HG02759 (cell line): ENCODE measurements at regions not wholly inside any gene's neighbourhood (a gene's known extent, or its start where the extent isn't known, plus 50 kb on each side); places are given as distances from the start of the nearest gene placed in this dataset.

ENCODE experiments used
- ATAC-seq: cut with Tn5 transposase; IDR thresholded peaks from one replicate; pipeline ENCODE4 v1.9.1; 2021; ENCODE audit warnings: mild to moderate bottlenecking, moderate library complexity; ENCODE audit not compliant: unreplicated experiment

DNA sequence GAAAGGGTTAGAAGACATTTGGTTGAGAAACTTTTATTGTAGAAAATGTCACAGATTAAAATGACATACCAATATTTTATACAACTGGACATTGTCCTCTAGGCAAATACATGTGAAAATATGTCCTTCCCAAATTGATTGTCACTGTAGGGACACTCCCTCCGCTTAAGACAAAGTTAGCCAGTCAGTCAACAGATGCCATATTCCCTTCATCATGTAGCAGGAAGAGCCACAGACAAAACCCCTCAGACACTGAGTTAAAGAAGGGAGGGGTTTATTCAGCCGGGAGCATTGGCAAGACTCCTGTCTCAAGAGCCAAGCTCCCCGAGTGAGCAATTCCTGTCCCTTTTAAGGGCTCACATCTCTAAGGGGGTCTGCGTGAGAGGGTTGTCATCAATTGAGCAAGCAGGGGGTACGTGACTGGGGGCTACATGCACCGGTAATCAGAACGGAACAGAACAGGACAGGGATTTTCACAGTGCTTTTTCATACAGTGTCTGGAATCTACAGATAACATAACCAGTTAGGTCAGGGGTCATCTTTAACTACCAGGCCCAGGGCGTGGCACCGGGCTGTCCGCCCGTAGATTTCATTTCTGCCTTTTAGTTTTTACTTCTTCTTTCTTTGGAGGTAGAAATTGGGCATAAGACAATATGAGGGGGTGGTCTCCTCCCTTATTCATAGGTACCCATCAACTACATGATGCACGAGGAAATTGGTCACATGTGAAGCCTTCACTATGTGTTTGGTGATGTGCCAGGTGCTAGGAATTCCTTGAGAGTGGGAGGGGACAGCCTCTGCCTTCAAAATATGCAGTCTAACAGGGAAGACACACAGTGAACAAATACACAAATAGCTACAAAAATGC, 155.7 kb upstream of the CDYL start:
- ATAC-seq = no peak

DNA sequence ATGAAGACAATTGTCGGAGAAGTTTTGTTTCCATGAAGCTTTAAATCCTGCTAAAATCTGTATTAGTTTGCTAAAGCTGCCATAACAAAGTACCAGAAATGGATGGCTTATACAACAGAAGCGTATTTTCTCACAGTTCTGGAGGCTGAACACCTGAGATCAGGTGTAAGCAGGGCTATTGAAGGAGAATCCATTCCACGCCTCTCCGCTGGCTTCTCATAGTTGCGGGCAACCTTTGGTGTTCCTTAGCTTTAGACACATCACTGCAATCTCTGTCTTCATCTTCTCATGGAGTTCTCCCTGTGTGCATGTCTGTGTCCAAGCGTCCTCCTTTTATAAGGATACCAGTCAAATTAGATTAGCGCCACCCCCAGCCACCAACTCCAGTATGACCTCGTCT, 159.9 kb upstream of the CDYL start:
- no peak for ATAC-seq

DNA sequence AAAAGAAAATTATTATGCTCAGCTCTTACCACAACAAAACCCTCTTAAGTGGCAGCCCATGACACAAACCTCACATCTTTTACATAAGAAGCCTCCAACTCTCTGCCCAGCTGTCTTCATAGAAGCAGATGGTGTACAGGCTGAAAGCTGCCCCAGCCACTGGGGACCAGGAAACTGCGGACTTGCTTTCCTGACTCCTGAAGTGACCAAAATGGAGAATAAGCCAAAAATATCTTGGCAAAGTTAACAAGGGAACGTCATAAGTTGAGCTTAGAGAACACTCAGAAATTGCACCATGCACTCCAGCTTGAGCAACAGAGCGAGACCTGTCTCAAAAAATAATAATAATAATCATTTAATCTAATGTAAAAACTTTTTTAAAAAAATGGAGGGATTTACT, 160.3 kb upstream of the CDYL start:
- no peak for ATAC-seq

DNA sequence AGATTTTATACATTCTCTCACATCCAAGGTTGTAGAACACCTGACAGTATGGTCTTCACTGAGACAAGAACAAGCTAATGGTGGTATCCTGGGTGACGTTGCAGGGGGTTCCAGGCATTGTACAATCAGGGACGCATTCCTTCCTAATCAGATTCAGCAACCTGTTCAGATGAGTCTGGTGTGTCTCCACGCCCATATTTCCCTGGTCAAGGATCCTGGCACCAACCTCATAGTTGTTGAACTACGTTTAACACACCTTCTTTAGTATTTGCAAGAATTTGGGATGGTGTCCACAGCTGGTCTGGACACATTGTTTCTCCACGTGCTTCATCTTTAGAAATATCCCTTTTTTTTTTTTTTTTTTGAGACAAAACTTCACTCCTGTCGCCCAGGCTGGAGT, 161.0 kb upstream of the CDYL start:
- no peak for ATAC-seq

DNA sequence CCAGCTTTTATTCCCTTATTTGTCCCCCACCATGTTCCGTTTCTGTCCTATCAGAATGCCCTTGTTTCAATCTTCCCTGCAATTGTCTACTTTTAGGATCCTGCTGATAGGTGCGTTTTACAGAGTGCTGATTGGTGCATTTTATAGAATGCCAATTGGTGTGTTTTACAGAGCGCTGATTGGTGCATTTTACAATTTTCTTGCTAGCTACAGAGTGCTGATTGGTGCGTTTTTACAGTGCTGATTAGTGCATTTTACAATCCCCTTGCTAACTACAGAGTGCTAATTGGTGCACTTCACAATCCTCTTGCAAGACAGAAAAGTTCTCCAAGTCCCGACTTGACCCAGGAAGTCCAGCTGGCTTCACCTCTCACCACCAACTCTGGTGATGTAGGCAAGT, 161.6 kb upstream of the CDYL start:
- ATAC-seq = no peak

DNA sequence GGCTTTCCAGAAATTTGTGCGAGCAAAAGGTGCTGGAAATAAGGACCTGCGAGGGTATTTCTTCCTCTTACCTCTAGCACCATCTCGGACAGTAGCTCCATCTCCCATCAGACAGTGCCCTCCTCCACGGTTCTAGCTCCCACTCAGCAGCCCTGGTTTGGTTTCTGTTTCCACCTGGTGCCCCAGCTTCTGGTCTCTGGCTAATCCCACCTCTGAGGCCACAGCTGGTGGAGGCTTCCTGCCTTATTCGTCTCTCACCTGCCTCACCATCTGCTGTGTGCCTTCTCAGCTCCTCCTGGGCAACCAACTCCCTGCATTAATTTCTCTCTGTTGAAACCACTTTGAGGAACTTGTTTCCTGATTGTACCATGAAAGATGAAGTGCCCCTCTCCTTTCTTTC, 162.4 kb upstream of the CDYL start:
- ATAC-seq = no peak

DNA sequence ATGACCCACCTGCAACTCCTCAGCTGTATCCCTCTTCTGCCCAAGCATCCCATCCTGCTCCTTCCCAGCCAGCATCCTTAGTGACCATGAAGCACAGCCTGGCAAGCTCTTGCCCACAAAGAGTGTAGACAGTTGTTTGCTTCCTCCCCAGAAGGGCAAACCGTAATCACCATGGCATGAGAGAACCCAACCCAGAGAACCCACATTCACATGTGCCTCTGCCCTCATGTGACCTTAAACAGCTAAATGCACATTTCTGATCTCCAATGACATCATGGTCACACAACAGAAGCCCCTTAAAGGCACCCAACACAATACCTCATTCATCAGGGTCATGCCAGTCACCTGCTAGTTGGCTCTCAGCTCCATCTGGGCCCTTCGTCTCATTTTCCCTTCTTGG, 162.8 kb upstream of the CDYL start:
- no peak for ATAC-seq

DNA sequence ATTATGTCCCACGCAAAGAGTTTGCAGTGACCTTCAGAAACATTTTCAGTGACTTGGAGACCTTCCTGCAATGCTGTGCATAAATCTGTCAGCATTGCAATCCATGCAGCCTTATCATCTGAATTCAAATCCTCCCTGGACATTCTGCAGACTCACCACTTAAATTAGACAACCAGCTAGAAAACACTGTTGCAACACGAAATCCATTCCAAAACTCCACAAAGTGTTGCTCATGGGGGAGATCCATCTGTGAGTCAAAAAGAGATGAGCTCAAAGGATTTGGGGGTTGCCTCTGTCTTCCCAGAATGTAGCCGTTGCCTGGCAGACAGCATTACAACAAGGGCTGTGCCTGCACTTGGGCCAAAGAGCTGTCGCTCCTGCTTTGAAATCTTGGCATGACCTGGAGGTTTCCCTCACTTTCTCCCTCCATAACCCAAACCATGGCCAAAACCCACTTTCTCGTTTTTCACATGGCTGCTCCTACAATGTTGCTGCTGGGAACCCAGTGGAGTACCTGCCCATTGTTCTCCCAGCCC, 163.5 kb upstream of the CDYL start:
- no peak for ATAC-seq

DNA sequence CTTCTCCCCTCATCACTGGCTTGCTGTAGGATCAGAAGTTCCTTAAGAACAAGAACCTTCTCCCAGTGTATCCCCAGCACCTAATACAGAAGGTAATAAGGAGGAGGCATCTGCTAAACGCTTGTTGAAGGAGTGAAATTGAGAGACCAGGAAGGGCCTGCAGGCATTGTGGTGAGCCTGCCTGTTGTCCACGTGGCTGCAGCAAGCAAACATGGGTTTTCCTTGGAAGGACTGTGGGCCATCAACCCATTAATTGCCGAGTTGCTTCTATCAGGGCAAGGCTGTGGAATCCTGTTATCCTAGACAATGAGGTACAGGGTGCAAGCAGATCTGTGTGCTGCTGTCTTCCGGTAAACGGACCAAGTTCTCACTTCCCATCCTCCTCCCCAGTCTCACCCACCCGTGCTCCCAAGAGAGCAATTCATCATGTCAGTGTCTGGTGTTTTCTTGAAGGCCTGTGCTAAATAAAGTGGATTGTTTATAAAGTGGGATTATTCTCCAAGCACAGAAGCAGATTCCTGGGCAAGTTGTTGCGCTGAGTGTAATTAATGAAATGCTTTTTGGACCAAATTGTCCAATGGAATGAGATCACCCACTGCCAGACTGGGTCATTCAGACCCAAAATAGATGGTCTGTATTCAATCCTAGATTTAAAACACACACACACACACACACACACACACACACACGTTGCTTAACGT, 164.6 kb upstream of the CDYL start:
- no peak for ATAC-seq

DNA sequence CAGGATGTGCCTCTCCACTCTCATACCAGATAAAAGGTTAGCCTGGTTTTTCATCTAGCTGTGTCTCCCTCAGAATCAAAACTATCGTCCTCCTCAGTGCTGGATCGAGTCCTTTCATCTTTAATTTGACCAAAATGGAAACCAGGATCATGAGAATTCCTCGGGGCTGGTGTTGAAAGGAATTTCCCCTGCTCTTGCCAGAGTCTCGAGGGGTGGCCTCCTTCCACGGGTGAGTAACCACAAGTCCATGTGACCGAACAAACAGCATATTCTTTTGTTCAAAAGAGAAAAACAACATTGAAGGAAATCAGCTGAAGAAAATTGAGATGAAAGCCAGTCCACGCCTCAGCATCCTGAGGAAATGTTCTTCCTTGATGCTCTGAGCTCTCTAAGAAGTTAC, 165.9 kb upstream of the CDYL start:
- no peak for ATAC-seq

DNA sequence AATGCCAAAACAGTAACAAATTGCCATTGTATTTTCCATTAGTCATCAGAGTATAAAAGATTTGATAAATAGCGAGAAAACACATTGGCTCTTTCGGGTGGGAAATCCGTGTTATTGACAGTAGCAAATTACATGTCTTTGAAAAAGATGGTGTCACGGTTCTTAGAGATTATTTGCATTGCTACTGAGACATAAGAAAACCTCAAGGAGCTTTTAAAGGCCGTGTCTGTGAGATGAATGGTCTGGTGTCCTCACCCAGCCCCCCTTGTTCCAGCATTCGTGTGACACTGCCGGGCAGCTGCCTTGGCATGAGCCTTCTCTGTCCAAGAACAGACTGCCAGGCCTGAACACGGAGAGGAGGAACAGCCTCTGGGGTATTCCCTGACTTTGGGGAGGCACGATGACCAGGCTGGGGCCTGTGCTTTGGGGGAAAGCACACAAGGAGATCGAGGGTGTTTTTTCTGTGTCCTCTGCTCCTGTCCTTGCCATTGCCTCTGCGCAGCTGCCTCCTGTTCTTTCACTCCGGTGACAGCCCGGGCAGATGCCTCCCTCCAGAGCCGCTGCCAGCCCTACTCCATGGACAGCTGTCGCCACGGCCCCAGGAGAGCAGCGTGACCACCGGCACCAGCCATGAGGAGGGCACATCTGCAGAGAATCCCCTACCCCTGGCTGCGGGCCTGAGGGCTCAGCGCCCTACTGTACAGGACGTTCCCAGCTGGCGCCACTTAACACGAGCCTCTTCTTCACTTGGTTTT, 167.7 kb upstream of the CDYL start:
- no peak for ATAC-seq

DNA sequence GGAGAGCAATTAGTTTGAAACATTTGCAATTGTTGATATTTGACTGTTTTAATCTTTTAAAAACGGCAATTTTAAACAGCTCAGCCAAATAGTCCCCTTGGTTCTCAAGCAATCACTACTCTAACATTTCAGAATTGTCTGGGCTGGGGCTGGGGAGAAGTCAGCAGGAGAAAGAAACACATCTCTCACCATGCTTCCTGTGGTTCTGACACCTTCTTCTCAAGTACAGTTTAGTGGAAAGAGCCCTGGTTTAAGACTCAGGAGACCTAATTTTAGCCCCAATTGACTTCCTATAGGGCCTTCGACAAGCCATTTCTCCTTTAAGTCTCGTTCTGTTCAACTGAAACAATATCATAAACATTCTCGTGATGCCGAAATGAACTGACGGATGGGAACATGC, 168.4 kb upstream of the CDYL start:
- no peak for ATAC-seq

DNA sequence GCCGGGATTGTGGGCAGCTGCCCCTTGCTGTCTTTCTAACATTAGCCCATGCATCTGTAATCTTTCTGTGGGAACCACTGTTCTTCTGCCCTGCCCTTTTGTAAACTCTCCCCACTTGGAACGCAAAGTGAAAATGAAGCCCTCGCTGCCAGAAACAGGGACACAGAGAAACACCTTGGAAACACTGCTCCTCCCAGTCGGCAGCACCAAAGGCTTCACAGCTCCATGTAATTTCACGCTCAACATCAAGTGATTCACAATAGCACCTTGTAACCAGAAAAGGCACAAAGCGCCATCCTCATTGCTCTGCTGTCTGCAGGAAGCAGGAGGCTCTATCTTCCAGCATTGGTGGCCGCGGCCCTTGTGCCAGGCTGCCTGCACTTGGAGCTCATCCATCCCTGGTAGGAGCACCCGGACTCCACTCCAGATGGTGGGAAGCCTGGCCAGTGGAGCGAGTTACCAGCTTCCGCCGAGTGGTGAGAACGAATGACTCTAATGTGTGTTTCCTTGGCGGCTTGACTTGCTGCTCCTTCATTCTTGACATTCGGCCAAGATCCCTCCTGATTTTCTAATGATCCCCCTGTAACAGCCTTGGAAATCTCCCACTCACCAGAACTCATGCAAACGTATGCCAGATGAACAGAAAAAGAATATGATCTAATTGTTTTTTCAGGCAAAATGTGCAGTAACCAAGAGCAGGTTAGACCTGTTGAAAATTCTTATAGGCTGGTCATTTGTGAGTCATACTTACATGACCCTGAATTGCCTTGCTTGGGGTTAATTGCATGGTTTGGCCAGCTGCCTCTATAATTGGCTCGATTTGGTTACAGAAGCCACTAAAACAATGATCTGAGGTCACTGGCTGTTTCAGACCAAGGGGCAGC, 169.1 kb upstream of the CDYL start:
- no peak for ATAC-seq

DNA sequence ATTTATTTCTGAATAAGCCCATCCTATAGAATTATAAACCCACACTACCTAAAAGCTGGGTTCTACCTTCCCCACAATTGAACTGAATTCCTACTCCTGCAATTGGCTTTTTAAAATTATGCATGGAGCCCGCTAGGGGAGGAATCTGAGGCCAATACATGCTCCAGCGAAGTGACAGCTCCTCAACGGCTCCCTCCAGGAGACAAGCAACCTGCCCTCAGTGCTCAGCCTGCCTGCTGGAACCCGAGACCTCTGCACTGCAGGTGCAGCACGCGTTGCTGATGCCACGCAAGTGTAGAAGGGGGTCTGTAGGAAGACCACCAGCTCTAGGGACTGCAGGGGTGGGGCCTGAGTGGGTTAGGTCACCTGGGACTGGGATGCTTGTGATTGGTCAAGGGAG, 170.2 kb upstream of the CDYL start:
- ATAC-seq = no peak

DNA sequence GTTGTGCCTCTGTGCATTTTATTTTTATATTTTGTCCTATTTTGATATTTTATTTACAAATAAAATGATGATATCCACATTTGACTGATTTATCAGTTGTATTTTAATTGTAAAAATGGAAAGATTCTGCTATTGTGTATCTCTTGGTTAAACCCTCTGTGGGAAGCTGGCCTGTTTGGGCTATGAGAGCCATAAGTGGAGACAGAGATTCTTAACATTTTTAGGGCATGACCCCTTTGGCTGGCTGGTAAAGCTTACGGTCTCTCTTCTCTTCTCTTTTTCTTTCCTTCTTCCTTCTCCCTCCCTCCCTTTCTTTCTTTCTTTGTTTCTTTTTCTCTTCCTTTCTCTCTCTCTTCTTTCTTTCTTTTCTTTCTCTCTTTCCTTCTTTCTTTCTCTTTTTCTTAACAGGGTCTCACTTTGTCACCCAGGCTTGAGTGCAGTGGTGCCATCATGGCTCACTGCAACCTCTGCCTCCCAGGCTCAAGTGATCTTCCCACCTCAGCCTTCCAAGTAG, 172.3 kb upstream of the CDYL start:
- ATAC-seq = no peak

DNA sequence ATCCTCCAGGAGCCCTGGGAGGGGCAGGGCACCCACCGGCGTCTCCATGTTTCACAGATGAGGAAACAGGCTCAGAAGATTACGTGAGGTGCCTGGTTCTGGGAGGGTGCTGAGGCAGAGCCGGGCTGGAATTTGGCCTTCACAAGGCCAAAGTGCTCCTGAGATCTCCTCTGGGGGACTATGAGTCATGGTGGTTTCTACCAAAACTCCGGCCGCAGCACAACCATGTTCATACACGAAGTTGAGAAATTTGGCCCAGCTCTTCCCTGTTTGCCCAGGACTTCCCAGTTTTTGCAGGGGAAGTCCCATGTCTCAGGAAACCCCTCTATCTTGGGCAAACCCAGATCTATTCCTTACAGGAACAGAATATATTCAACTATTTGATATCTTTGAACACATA, 172.9 kb upstream of the CDYL start:
- no peak for ATAC-seq

DNA sequence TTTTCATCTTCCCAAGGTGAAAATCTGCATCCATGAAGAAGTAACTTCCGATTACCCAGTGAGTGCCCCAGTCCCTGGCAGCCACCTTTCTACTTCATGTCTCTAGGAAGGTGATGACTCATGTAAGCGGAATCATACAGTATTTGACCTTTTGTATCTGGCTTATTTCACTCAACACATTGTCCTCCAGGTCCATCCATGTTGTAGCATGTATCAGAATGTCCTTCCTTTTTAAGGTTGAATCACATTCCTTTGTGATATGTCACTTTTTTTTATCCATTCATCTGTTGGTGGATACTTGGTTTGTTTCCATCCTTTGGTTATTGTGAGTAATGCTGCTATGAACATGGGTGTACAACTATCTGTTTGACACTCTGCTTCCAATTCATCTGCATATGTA, 176.3 kb upstream of the CDYL start:
- ATAC-seq = no peak

DNA sequence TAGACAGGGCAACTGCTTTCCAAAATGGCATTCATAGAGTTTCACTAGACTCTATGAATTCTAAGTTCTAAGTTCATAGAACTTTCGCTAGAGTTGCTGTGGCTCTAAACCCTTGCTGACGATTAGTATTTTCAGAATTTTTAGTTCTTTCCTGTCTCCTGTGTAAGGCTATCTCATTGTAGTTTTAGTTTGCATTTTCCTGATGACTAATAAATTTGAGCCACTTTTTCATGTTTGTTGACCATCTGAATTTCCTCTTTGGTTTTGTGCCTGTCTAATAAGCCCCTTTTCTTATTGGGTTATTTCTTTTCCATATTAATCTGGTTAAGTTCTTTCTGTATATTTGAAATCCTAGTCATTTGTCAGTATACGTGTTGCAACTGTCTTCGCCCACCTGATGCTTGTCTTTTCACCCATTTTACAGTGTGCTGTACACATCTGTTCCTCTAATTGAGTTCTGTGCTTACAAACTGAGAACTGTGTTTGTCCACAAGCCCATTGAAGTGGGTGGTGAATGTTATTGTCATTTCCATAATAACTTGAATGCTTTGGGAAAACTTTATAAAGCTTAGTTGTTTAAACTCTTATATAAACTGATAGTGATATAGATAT, 177.7 kb upstream of the CDYL start:
- no peak for ATAC-seq

DNA sequence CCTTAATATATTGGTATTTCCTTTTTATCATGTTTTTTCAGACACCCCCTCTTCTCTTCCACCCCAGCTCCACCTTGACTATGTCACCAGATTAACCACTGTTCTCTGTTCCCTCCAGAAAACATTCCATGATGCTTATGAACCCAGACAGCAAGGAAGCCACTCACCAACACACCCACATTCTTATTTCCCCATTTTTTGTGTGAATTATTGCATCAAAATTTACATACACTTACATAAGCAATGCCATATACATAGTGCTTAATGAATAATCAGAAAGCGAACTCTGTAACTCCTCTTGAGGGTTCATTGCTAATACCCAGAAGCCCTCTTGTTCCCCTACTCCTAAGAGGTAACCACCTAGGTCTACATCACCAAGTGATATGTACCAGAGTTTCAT, 182.3 kb upstream of the CDYL start:
- ATAC-seq = no peak

DNA sequence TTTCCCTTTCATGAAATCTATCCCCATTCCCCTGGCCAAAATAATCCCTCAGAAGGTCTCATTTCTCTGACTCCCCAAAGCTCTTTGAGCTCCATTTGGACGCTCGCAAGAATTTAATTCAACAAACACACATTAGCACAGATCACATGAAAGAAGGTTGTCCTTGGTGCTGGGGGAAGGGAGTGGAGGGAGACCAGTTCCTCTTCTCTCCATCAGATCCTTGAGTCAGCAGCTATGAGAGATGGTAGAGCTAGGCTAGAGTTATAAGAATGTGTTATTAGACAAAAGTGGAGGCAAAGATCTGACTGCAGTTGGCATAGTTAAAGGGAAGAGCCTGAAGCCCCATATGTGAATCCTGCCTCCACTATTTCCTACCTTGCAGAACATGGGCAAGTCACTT, 184.2 kb upstream of the CDYL start:
- no peak for ATAC-seq
